GM21825 (cell line): ENCODE measurements at regions not wholly inside any gene's neighbourhood (a gene's known extent, or its start where the extent isn't known, plus 50 kb on each side); places are given as distances from the start of the nearest gene placed in this dataset.
"Not testable (repeated sequence)": the region's sequence is repeated elsewhere in the genome, so short reads cannot be mapped to it uniquely, and the experiment has no call there.

Experiments used
- ATAC-seq: cut with Tn5 transposase; IDR thresholded peaks from one replicate; pipeline ENCODE4 v1.9.1; 2021; ENCODE audit warnings: mild to moderate bottlenecking, moderate library complexity; ENCODE audit not compliant: unreplicated experiment

DNA sequence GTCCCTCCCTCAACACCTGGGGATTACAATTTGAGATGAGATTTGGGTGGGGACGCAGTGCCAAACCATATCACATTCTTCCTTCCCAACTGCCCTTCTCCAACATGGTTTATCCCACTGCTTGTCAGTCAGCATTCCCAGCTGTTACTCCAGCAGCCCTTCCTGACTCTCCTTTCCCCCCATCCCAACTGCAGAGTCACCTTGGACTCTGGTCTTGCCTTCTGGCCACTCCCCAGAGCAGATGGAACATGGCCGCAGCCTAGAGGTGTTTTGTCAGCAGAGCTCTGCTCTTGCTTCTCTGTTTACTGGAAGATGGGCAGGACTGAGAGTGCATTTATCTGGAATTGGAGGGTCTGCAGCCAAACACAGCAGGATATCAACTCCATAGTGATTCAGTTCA, 51.2 kb upstream of the MEX3C start:
- no peak for ATAC-seq

DNA sequence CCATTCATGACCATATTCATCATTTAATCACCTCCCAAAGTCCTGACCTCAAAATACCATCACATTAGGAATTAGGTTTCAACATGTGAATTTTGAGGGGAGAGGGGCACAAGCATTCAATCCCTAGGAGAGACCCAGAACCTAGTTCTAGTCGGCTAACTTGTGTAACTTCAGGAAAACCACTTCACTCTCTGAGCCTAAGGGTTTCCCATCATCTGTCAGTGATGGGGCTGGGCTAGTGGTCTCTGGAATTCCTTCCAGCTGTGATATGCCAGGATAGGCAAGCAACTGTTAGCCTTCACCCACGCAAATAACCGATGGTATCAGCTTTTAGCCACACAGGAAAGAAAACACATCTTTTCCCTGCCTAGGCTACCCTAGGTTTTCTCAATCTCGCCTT, 52.5 kb upstream of the MEX3C start:
- ATAC-seq = no peak

DNA sequence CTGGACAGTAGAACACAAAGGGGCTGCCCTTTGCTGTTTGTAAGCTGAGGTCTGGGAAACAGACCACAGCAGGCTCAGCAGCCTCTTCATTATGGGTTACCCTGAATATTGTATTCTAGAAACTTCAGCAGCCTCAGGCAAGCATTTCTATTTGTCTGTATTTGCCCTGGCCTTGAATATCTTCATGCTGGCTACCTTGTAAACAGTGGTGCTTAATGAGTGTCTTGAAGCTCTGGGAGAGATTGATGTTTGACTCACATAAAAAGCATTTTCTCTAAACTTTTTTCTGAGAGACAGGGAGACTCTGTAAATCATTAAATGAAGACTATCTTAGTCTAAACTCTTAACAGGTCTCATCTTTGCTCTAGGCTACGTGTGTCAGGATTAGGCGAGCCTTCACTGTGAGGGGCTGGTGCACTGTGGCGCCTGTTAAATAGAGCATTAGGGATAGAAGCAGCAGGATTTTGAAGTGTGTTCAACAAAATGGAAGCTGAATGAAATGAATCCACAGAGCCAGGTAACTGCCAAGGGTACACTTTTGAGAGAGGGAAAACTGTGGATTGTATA, 53.1 kb upstream of the MEX3C start:
- no peak for ATAC-seq

DNA sequence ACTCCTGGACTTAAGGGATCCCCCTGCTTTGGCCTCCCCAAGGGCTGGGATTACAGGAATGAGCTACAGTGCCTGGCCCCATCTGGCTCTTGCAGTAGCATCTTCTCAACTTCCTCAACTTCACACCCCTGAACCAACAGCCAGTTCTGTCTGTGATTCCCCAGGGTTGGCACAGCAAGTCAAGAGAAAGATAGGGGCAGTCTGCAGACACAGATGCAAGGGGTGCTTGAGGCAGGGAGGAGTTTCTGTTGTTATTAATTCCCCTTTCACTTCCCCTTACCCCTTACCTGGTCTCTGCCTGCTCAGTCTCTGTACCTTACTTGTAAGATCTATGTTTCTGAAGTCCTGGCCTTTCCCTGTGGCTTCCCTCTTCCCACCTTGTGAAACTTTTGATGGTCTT, 54.1 kb upstream of the MEX3C start:
- ATAC-seq = peak; percentile 99

DNA sequence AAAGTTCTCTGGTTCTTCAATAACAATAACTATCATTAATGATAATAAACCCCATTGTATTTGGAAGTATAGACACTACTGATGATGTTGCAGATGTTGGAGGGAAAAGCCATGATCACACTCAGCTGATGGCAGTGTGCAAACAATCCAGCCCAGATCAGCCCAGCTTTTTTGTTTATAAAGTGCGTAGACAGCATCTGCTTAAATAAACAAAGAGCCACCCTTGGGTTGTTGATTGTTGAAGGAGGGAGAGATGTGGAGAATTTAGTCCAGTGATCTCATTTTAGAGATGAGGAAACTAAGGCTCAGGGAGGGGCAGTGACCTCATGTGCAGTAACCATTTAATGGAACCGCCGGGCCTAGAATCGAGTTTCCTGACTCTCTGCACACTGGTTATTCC, 56.0 kb upstream of the MEX3C start:
- no peak for ATAC-seq

DNA sequence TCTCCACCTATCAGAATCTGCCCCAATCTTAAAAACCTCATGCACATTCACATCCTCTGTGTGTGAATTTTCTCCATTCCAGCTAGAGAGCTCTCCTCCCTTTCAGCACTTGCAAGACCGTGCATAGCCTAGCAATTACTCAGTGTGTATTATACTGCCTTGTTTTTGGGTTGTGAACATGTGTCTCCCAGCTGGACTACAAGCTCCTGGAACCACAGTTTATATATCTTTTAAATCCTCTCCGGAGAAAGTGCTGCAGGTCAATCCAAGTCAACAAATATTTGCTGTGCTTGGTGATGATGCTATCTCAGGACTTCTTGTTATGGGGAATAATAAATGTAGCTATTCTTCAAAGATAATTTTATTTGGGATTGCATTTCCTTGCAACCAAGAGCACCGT, 58.2 kb upstream of the MEX3C start:
- ATAC-seq = no peak

DNA sequence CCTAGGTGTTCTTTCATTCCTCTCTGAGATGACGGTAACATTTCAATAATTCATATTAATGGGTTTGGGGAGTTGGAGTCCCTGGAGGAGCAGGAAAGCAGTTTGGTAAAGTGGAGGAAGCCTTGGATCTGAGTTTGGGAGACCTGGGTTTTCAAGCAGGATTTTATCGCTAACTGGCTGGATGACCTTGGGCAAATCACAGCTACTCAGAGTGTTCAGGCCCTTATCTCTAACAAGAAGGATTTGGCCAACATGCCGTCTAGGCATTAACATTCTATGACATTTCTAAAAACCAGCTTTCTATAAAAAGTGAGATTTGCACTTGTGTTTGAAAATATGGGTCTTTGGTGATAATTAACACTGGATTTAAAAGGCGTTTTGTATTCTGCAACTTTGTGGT, 59.7 kb upstream of the MEX3C start:
- ATAC-seq = no peak

DNA sequence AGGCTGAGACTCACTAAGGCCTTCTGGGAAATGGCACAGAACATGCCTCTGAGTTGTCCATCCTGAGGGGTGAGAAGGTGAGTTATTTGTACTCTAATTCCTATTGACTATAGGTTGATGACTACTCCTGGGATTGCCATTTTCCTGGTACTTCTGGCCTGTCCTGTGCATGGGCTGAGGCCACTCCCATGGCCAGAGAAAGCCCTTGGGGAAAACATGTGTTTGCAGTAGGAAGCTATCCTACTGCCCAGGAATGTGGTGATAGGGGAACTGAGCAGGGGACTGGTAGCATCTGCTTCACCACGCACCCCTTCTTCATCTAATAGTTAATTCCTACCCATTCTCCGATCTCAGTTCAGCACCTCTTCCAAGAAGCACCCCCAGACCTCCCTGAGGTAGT, 62.6 kb upstream of the MEX3C start:
- ATAC-seq = no peak

DNA sequence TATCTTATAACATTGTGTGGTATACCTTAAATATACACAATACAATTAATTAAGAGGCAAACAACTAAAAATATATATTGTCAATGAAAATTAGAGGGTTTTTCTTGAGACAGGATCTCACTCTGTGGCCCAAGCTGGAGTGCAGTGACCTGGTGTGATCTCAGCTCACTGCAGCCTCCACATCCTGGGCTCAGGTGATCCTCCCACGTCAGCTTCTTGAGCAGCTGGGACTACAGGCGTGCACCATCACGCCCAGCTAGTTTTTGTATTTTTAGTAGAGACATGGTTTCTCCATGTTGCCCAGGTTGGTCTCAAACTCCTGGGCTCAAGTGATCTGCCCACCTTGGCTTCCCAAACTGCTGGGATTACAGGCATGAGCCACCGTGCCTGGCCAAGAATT, 68.6 kb upstream of the MEX3C start:
- not testable (repeated sequence) for ATAC-seq

DNA sequence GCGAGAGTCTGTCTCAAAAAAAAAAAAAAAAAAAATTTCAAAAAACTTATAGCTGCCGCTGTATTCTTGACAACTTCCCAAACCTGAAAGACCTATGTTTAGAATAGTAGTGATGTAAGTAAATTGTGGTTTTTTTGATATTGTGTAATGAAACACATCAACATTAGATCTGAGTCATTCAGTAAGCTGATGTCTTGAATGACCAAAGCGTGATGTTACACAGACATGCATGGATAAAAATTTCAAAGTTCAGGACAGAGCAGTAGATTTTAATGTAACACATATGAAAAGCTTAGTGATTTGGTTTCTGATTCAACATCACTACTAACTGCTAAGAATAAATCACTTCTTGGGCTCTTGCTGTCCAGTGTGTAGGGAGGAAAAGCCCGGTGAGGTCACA, 69.3 kb upstream of the MEX3C start:
- ATAC-seq = no peak

DNA sequence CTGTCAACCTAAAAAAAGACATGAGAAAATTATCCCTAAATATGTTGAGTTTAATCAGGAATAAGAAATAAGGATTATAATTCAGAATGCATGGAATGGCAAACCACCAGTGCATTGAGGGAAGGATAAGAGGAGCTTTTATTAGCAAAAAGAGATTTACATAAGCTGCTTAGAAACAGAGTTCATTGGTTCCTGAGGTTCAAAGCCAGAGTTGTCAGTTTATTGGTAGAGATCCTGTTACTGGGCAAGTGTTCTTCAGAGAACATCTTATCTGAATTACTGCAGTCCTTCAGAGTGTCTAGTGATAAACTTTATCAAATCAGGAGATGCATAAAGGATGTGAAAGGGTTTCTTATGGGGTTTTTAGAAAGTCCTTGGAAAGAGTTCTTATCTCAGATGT, 76.0 kb upstream of the MEX3C start:
- no peak for ATAC-seq

DNA sequence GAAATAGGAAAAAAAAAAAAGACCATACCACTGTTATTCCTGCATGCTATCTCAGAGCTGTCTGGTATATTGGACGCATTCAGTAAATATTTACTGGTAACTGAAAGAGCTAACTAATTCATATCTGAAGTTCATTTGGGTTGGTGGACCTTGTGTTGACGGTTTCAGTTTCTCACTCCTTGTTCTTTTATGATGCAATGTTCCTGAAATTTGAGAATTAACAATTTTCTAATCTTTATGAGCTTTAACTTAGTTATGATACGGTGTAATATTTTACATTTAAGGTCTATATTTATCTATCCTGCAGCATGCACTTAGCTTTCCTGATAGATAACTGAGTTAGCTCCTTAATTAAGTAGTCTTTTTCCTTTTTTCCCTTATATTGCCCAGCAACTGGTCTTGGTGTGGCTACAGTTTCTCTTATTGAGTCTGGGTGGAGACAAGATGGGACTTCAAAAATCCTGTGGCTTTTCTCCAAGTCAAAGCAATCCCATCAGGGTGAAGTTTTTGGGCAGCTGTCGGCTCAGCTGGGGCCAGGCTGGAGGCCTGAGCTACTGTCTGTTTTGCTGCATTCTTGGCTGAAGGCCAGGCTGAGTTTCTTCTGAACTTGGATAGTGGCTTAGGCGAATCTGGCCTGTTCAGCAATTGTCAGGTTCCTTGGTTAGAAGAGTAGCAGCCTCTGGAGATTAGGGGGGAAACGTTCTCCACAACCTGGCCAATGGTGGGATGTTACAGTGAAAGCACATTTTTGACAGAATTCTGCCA, 78.4 kb upstream of the MEX3C start:
- ATAC-seq = no peak

DNA sequence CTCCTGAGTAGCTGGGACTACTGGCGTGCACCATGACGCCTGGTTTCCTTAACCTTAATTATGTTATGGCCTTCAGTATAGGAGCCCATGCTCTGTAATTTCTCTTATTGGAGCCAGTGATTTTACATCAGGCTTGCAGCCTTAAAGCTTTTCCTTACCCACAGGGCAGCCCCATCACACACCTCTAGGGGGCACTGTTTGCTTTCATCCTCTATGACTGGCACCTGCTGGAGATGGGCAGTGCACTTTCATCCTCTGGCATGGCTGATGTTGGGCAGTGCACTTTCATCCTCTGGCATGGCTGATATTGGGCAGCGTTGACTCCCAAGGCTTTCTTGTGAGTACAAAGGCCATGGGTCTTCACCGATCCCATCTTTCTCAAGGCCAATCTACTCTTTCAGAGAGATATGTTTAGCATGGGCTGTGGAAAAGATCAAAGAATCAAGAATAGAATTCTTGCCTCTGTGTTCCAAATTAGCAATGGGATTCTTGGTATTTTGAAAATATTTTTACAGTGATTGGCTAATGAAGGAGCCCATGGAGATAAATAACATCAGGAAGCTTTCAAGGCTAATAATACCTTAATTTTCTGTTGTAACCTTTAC, 80.7 kb upstream of the MEX3C start:
- ATAC-seq = no peak

DNA sequence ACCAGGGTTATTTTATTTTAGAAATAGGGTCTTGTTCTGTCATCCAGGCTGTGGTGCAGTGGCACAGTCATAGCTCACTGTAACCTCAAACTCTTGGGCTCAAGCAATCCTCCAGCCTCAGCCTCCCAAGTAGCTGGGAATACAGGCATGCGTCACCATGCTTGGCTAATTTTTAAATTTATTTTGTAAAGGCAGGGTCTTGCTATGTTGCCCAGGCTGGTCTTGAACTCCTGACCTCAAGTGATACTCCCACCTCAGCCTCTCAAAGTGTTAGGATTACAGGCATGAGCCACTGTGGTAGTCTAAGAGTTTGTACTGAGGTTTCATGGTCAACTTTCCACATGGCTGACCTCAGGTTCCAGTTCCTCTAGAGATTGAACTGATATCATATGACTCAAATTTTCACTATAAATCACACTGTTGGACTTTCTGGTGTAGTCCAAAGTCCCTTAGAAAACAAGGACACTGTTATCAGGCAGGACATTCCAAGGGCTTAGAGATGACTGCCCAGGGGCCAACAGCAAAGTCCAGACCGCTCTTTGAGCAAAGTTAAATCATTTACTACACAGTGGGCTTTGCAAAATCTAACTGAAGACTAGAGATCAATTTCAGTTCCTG, 82.0 kb upstream of the MEX3C start:
- peak; percentile 70 for ATAC-seq

DNA sequence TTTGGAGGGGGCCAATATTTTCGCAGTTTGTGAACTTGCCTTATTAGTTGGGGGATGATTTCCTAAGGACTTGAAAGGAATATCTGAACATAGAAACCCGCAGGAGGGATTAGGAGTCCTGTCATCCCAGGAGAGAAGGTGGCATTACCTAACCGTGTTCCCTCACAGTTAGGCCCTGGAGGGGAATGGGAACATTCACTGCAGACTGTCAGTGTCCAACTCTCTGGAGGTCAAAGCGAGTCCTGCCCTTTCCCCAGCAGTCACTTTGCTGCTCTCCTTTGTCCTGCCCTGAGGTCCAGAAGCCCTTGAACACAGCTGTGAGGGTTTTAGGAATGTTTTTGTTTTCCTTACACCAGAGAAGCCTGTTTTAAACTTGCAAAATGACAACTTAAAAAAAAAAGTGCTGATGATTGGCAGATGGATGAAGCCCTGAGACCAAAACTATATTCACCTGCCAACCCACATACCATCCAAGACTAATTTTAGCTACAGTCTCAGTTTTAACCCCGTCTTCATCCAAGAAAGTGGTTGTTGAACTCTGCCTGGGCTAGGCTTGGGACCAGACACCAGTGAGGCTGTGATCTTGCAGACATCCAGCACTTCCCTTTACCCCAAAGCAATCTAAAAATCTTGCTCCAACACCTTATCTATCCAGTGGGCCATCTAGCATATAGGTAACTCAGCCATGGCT, 90.5 kb upstream of the MEX3C start:
- no peak for ATAC-seq

DNA sequence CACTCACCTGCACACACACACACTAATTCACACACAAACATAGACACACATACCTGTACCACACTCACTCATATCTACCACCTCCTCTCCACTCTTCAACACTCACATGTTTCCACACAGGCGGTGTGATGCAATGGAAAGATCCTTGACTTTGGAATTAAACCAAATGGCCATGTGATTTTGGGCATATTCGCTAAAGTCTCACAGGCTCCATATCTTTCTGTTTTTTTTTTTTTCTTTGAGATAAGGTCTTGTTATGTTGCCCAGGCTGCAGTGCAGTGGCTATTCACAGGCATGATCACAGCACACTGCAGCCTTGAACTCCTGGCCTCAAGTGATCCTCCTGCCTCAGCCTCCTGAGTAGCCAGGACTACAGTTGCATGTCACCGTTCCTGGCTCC, 91.1 kb upstream of the MEX3C start:
- ATAC-seq = no peak

DNA sequence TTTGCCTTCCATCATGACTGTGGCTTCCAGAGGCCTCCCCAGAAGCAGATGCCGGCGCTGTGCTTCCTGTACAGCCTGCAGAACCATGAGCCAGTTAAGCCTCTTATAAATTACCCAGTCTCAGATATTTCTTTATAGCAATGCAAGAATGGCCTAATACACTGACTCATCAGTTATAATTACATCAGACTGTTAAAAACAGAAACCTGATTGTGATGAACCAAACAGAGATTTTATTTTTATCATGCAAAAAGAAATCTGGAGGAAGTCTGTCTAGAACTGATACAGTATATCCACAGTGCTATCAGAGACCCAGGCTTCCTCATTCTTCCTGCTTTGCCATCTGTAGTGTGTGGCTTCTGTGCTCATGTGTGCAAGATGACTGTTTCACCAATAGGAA, 93.4 kb upstream of the MEX3C start:
- no peak for ATAC-seq

DNA sequence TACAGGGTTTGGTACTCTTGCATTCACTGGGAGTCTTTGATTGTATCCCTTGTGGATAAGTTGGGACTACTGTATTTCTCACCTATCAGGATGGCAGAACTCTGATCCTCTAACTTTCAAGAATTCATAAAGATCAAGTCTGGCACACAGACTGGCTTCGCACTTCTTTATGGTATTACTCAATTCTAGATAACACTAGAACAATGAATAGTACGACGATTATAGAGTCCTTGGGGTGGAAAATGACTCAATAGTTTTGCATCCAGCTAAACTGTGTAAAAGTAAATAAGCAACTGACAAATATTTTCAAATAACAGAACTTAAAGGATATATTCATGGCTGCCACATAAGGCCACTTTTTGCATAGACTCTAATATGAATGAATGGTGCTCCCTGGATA, 103.4 kb upstream of the MEX3C start:
- ATAC-seq = no peak

DNA sequence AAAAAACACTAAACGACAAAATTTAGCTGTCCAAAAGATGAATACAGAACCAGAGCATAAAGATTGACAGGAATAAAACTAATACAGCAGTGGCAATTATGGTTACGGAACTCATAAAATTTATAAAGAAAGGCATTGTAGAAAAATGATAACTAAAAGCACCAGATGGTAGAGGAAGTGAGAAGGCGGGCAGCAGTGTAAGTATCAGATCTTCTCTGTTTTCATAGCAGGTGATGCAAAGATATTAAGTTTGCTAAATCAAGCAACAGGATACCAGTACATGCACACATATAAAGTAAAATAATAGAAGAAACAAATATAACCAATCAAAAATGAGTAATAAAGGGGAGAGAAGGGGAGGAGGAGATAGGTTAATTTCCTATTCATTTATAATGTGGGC, 103.9 kb upstream of the MEX3C start:
- ATAC-seq = no peak

DNA sequence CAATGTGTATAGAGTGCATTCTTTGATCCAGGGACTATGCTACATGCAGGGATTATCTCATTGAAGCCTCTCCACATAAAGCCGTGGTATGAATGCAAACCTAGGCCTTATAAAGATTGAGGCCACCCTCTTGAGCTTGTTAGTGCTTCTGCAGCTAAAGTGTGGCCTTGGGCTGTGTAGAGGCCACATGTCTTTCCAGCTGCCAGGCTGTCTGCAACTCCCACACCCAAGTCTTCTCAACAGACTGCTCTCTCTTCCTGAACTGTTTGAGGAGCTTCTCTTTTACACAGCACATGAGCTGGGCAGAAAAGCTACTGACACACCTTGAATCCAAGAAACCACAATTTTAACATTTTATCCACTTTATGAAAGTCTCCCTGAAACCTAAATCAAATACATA, 119.2 kb upstream of the MEX3C start:
- no peak for ATAC-seq

DNA sequence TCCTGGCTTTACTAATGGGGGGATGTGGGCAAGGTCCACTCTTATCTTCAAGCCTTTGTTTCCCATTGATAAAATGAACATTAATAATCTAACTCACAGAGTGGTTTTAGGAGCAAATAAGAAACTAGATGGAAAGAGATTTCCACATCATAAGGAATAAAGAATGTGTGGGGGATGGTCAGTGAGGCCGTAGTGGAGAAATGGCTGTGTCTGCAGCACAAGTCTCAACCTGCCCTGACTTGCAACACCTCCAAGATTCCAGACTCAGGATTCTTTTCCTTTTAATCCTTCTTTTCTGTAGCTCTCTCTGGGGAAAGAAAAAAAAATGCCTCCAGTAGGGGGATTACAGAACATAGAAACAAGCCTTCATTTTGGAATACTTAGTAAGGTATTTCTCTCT, 124.2 kb upstream of the MEX3C start:
- no peak for ATAC-seq

DNA sequence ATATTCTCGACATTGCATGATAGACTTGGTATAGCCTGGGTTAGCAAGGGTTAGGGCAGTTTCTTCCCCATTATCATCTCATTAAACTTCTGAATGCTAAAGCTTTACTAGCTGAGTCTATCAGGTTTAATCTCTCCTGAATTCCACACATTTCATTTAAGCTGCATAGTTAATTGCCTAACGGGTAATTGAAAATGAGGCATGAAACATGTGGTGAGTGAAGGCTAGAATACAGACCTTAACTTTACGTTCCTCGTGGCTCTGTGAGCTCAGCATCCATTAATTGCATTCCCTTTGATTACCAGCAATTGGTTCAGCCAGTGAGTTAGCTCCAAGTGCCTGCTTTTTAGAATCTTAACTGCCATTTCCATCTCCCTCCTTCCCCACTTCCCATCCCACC, 126.5 kb upstream of the MEX3C start:
- no peak for ATAC-seq
